GM23248 (cell line): ENCODE measurements at regions not wholly inside any gene's neighbourhood (a gene's known extent, or its start where the extent isn't known, plus 50 kb on each side); places are given as distances from the start of the nearest gene placed in this dataset.
"Not testable (repeated sequence)": the region's sequence is repeated elsewhere in the genome, so short reads cannot be mapped to it uniquely, and the experiment has no call there.

Source experiments
- DNase-seq: peaks from one replicate; pipeline ENCODE4 v3.0.0-alpha.2; 2015
- H2AFZ ChIP-seq: fragments of 200-600 bp; sonication (generic); 2 replicates; pipeline ENCODE4 v1.6.1; 2016; ENCODE audit warnings: antibody characterized with exemption
- H3F3A ChIP-seq: fragments of 200-600 bp; sonication (generic); 2 replicates; pipeline ENCODE4 v1.6.1; 2016; ENCODE audit warnings: mild to moderate bottlenecking, antibody characterized with exemption, mixed run types; ENCODE audit not compliant: insufficient read depth
- H3K27ac ChIP-seq: fragments of 200-600 bp; sonication (generic); 2 replicates; pipeline ENCODE4 v1.5.1; 2016; ENCODE audit warnings: mild to moderate bottlenecking
- H3K27me3 ChIP-seq: fragments of 200-600 bp; sonication (generic); replicated peaks from 2 replicates; pipeline ENCODE4 v1.6.1; 2016; ENCODE audit warnings: mild to moderate bottlenecking; ENCODE audit not compliant: insufficient read depth
- H3K36me3 ChIP-seq: fragments of 200-600 bp; sonication (generic); 2 replicates; pipeline ENCODE4 v1.6.1; 2016; ENCODE audit warnings: low read depth, mild to moderate bottlenecking
- H3K4me1 ChIP-seq: fragments of 200-600 bp; sonication (generic); 2 replicates; pipeline ENCODE4 v1.6.1; 2016; ENCODE audit warnings: mild to moderate bottlenecking; ENCODE audit not compliant: insufficient read depth
- H3K4me2 ChIP-seq: fragments of 200-600 bp; sonication (generic); one replicate; pipeline ENCODE4 v1.6.1; 2016; ENCODE audit warnings: mild to moderate bottlenecking; ENCODE audit not compliant: unreplicated experiment
- H3K4me3 ChIP-seq: fragments of 200-600 bp; sonication (generic); 2 replicates; pipeline ENCODE4 v1.5.1; 2016; ENCODE audit warnings: mild to moderate bottlenecking
- H3K79me2 ChIP-seq: fragments of 200-600 bp; sonication (generic); 2 replicates; pipeline ENCODE4 v1.6.1; 2016; ENCODE audit warnings: mild to moderate bottlenecking; ENCODE audit not compliant: insufficient read depth
- H3K9ac ChIP-seq: fragments of 200-600 bp; sonication (generic); 2 replicates; pipeline ENCODE4 v1.6.1; 2016; ENCODE audit warnings: mild to moderate bottlenecking
- H3K9me2 ChIP-seq: fragments of 200-600 bp; sonication (generic); 2 replicates; pipeline ENCODE4 v1.6.1; 2016; ENCODE audit warnings: mixed run types, mild to moderate bottlenecking, moderate library complexity; ENCODE audit not compliant: insufficient read depth
- H3K9me3 ChIP-seq: fragments of 200-600 bp; sonication (generic); one replicate; pipeline ENCODE4 v1.6.1; 2017; ENCODE audit warnings: low read depth
- H4K20me1 ChIP-seq: fragments of 200-600 bp; sonication (generic); 2 replicates; pipeline ENCODE4 v1.6.0; 2016; ENCODE audit not compliant: insufficient read depth
- EZH2 ChIP-seq: fragments of 200-600 bp; sonication (generic); IDR thresholded peaks from 2 replicates; pipeline ENCODE4 v1.6.1; 2018; ENCODE audit warnings: antibody characterized with exemption, mild to moderate bottlenecking; ENCODE audit not compliant: insufficient read depth, poor library complexity, severe bottlenecking
- EZH2phosphoT487 ChIP-seq: fragments of 200-600 bp; sonication (generic); IDR thresholded peaks from 2 replicates; pipeline ENCODE4 v1.6.1; 2018; ENCODE audit warnings: antibody characterized with exemption, moderate library complexity, mild to moderate bottlenecking, low read depth; ENCODE audit not compliant: insufficient read depth
- WGBS, 2 experiments: methylation state at CpG; one replicate each; pipeline ENCODE4 v1.1.6; 2015 to 2017; ENCODE audit warnings: low lambda C conversion rate in 2 of 2, low coverage in 1 of 2; ENCODE audit errors: missing lambda C conversion rate in 2 of 2; 5-methylcytosine and 5-hydroxymethylcytosine counted together
- in situ Hi-C: fragments of 300-500 bp; cut with MboI; formaldehyde crosslinking; loops from 2 replicates; pipeline ENCODE4 v1.15.0; 2020

- H3K4me2 ChIP-seq, result no peak overlapping the region
- TF ChIP-seq EZH2phosphoT487 (no peak), EZH2 (no peak)
- H3K4me1 ChIP-seq, result no peaks in the 10 kb centered on the region
- no peaks in the 10 kb centered on the region for H3K27me3 ChIP-seq
- no peak overlapping the region for H3K9ac ChIP-seq
- DNase-seq, result no peak
- no peaks in the 10 kb centered on the region for H4K20me1 ChIP-seq
- no peaks in the 10 kb centered on the region for H3F3A ChIP-seq
- H3K79me2 ChIP-seq, result no peaks in the 10 kb centered on the region
- in situ Hi-C loops, result no loop called here
- no peaks in the 10 kb centered on the region for H3K36me3 ChIP-seq
- no peaks in the 10 kb centered on the region for H3K9me3 ChIP-seq
- no peak overlapping the region for H3K27ac ChIP-seq
- H3K4me3 ChIP-seq, result no peak overlapping the region
- no peaks in the 10 kb centered on the region for H3K9me2 ChIP-seq
- H2AFZ ChIP-seq, result no peak overlapping the region
- WGBS, 2 experiments, result 56 to 66% methylated on average over 25 to 26 of the region's 26 CpGs
Observed at GRCh38 chr6:167748458-167749379, 78.0 kb upstream of the AFDN start.

GRCh38 chr6:167750956-167751358 is 75.8 kb upstream of the AFDN start:
- in situ Hi-C loops, result no loop called here
- H3K4me1 ChIP-seq, result no peaks in the 10 kb centered on the region
- H2AFZ ChIP-seq, result no peak overlapping the region
- no peak overlapping the region for H3K4me2 ChIP-seq
- no peak overlapping the region for H3K27ac ChIP-seq
- DNase-seq, result no peak
- no peak overlapping the region for H3K4me3 ChIP-seq
- 5 to 6% methylated on average over 4 of the region's 4 CpGs for WGBS, 2 experiments
- H3K27me3 ChIP-seq, result no peaks in the 10 kb centered on the region
- no peaks in the 10 kb centered on the region for H3K9me2 ChIP-seq
- no peaks in the 10 kb centered on the region for H3K9me3 ChIP-seq
- H4K20me1 ChIP-seq, result no peaks in the 10 kb centered on the region
- no peaks in the 10 kb centered on the region for H3K79me2 ChIP-seq
- no peaks in the 10 kb centered on the region for H3K36me3 ChIP-seq
- no peaks in the 10 kb centered on the region for H3F3A ChIP-seq
- H3K9ac ChIP-seq, result no peak overlapping the region
- no peak for TF ChIP-seq EZH2

GRCh38 chr6:167751579-167752115 is 75.1 kb upstream of the AFDN start:
- H3K4me2 ChIP-seq, result no peak overlapping the region
- no peak overlapping the region for H3K9ac ChIP-seq
- no peaks in the 10 kb centered on the region for H3K27me3 ChIP-seq
- H3F3A ChIP-seq, result no peaks in the 10 kb centered on the region
- H3K4me1 ChIP-seq, result no peaks in the 10 kb centered on the region
- no peak overlapping the region for H3K27ac ChIP-seq
- no peak for DNase-seq
- WGBS, 2 experiments, result 46 to 54% methylated on average over 7 of the region's 7 CpGs
- no peak overlapping the region for H3K4me3 ChIP-seq
- no peaks in the 10 kb centered on the region for H3K36me3 ChIP-seq
- H2AFZ ChIP-seq, result no peak overlapping the region
- no peaks in the 10 kb centered on the region for H3K9me2 ChIP-seq
- no peaks in the 10 kb centered on the region for H3K9me3 ChIP-seq
- no peaks in the 10 kb centered on the region for H4K20me1 ChIP-seq
- TF ChIP-seq EZH2, result no peak
- no peak for TF ChIP-seq EZH2phosphoT487
- H3K79me2 ChIP-seq, result no peaks in the 10 kb centered on the region
- in situ Hi-C loops, result no loop called here

GRCh38 chr6:167753281-167753680 is 73.4 kb upstream of the AFDN start:
- H3K36me3 ChIP-seq, H3K4me3 ChIP-seq: not testable (repeated sequence)
- WGBS, 2 experiments, result 10 to 14% methylated on average over 2 of the region's 2 CpGs

More at GRCh38 chr6:167753281-167753680, 73.4 kb upstream of the AFDN start:
- H3K79me2 ChIP-seq, DNase-seq, H3K9ac ChIP-seq, H3K27ac ChIP-seq, H3K9me2 ChIP-seq, H3F3A ChIP-seq, in situ Hi-C loops, H3K27me3 ChIP-seq, H2AFZ ChIP-seq, H3K4me2 ChIP-seq, H4K20me1 ChIP-seq, H3K4me1 ChIP-seq, H3K9me3 ChIP-seq: not testable (repeated sequence)
